NCI-H748 (cell line): ENCODE measurements at regions not wholly inside any gene's neighbourhood (a gene's known extent, or its start where the extent isn't known, plus 50 kb on each side); places are given as distances from the start of the nearest gene placed in this dataset.
A peak's percentile ranks its signal among the peaks of the same experiment; 100 is the strongest.
"Not testable (repeated sequence)": the region's sequence is repeated elsewhere in the genome, so short reads cannot be mapped to it uniquely, and the experiment has no call there.

Experiments used
- DNase-seq: peaks from one replicate; lab custom pipeline; 2025; ENCODE audit not compliant: unreplicated experiment; lab: John Stamatoyannopoulos, UW

DNA sequence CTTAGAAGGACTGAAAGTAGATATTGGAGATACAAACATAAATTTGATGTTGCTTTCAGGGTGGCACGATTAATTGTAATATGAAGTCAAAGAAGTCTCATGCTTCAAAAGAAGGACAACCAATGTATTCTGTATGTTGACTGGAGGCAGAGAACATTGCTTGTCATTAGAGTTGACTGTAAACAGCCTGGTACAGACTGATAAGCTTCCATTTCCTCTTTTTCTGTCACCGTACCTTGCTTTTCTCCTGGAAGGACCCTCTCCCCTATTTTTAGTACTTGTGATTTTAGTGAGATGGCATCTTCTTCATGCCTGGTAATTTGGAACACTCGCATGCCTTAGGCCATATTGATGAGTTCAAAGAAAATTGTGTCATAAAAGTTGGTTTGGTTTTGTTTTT lies 809.4 kb downstream of the PRELID2 start:
- DNase-seq: no peak

DNA sequence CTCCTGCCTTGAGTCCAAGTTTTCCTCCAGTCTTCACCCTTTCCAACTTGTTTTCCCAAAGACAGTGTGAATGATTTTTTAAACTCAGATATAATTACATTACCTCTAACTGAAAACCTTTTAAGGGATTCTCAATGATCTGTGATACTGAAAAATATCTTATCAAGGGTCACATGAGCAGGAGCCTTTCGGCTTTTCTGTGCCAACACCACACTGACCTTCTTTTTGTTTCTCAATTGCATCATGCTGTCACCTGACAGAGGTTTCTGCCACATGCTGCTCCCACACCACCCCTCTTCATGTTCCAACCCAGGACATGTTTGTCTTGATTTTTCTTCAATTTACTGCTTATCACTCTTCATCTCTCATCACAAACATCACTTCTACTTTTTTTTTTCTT lies 820.0 kb downstream of the PRELID2 start:
- no peak for DNase-seq

DNA sequence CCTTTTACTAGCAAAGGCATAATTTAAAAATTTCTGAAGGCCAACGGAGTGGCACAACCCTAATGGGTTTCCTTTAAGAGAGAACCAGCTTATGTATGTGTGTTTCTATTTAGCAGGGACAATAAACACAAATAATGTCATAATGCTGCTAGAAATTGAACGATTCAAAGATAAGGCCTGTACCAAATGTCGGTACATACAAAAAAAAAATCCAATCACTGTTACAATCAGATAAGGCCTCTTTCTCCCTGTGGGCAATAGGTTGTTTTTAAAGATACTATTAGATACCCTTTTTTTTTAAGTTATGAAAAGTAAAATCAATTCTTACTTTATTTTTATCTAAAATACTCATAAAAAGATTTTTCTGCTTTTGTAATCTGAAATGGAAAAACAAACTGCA lies 821.0 kb downstream of the PRELID2 start:
- no peak for DNase-seq

DNA sequence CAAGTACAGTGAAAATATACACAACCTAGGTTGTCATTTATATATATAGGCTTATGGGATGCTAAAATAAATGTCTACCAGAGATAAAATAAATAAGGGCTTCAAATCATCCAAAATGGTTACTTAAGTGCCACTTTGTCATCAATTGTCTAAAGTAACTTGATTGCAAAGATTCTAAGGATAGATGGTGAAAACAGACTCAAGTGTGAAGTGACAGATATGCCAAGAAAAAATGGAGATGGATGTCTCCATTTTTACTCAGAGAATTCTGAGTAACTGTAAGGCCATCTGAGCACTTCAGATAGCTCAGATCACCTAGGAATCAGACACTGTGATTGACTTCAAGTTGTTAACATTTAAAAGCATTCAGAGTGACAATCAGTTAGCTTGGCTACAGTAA lies 824.3 kb downstream of the PRELID2 start:
- DNase-seq: no peak

DNA sequence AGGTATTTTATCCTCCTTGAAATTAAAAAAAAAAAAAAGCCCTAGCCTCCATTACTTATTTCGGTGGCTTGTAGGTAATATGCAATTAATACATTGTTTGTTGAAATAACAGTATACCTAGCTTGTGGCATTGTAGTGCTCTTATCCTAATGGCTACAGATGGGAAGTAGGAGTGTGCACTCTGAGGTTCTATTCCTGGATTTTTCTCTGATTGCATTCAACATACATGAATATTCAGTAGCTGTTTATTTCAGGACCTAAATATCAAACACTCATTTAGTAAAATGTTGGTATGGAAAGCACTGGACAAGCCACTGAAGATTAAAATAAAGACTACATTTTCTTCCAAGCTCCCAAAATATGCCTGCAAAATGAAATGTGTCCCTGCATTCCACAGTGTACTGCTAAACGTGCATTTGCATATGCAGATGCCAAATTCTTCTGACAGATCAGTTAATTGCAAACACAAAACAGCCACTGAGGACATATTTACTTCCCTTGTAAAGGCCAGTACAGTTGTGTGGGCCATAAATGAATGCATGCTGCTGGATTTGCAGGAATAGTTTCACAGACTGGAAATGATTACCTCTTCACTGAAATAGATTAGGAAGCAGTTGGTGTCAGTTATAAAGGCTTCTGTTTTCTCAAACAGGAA lies 826.1 kb downstream of the PRELID2 start:
- no peak for DNase-seq

DNA sequence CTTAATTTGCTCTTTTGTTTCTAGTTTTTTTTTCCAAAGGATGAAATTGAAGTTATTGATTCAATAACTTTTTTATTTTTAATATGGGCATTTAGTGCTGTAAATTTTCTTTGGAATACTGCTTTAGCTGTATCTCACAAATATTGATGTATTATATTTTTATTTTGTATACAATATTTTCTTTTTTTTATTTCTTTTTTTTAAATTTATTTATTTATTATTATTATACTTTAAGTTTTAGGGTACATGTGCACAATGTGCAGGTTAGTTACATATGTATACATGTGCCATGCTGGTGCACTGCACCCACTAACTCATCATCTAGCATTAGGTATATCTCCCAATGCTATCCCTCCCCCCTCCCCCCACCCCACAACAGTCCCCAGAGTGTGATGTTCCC lies 823.7 kb downstream of the KCTD16 start:
- not testable (repeated sequence) for DNase-seq

DNA sequence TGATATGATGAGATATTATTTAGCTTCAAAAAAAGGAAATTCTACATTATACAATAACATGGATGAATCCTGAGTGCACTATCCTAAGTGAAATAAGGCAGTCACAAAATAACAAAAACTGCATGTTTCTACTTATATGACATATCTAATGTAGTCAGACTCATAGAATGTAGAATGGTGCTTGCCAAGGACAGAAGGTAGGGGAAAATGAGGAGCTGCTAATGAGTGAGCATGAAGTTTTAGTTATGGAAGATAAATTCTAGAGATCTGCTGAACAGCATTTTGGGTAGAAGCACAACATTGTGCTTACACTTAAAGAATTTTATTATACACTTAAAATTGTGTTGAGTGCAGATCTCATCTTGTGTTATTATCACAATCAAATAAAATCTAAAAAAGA lies 812.4 kb downstream of the KCTD16 start:
- no peak for DNase-seq

DNA sequence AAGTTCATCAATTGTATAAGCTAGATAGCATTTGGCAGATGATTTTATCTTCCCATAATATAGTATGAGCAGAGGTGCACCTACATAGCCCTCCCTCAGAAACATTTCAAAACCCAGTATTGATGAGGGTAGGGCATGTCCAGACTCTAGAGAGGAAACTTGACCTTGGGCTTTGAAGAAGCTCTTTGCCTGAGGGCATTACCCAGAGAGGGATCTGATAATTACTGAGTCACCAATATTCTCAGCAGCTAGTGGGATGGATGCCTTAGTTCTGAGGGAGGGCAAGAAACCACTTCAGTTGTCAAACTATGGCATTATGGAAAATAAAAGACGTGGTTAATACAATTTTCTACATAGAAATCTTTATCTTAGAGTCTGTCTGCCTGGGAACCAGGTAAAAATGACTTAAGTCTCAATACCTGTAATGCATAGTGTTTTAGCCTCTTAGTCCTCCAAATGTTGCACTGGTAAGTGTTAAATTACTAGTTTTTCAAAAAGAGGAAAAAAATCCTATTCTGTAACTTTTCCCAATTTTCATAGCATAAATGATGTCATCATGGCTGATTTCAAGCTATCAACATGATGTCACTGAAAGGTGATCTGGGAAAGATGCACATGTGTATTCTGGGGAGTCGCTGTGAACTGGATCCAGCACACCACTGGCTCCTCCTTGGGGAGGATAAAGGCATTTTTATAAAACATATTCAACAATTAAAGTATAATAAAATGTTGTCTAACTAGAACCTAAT lies 809.0 kb downstream of the KCTD16 start:
- DNase-seq: no peak

DNA sequence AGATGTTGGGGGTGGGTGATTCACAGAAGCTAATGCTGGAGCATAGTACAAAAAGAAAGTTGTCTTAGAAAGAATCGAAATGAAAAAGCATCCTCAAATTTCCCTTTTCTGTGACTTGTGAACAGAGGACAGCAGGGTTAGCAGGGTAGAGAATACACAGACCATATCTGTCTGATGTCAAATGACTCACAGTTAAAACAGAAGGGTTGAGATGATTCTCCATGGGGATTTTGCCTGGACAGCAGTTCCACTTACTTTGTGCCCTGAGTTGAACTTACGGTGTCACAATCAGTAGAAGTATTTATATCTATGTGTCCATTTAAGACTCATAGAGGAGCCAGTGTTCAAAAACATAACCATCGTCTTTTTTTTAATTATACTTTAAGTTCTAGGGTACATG lies 801.6 kb downstream of the KCTD16 start:
- no peak for DNase-seq

DNA sequence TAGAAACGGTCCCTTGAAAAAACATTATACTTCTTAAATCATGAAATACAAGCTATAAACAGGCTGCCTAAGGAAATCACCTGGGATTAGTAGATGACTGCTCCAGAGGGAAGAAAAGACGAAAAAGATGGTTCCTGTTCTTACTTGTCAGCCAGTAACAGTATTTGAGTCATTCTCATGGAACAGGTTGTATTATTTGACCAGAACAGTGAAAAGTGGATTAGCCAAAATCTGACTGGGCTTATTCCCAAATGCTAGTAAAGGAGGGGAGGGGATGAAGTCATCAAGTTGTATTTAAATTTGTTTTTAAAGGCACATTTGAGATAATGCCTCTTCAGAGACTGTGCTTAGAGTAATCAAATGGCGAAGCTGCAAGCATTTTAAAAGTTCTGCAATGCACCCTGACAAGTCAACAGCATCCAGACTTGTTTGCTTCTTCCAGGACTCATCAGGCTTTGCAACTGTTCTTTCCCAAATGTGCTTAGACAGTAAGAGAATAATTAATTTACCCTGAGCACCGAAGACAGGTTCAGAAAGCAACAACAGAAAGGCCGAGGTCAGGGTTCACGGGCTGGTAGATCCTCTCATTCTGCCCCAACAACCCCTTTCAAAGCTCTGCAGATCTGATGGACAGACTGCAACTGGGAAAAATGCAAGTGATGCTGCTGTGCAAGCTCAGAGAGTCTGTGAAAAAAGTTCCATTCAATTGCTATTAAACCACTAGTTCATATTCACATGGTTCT lies 800.6 kb downstream of the KCTD16 start:
- no peak for DNase-seq

DNA sequence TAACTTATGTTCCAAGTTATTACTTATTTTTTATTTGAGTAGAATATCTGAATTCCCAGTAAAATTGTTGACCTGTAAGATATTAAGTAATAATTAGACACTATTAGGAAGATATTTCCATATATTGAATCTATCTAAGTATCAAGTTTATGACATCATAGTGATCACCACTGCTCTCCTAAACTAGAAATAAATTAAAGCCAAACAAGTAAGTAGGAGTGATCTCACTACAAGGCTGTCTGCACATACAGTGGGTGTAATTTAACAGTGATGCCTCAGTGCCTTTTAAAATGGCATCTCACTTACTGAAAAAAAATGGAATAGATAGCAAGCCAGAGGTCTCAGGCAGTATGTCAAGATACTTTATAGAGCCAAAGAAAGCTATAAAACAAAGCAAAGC lies 789.6 kb downstream of the KCTD16 start:
- no peak for DNase-seq

DNA sequence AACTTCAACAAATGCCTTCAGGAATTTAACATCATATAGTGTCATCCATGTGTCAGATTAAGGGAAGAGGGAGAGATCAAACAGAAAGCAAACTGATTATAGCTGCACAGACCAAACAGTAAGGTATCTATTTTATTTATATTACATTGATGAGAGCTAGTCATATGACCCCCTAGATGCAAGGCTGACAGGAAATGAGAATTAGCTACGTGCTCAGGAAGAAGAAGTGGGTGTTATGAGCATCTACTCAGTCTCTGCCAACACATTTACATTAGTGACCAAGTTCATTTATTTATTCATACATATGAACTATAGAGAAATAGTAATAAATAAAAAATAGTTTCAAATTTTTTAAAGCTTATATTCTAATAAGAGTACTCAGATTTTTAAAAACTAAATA lies 787.3 kb downstream of the KCTD16 start:
- DNase-seq: no peak

DNA sequence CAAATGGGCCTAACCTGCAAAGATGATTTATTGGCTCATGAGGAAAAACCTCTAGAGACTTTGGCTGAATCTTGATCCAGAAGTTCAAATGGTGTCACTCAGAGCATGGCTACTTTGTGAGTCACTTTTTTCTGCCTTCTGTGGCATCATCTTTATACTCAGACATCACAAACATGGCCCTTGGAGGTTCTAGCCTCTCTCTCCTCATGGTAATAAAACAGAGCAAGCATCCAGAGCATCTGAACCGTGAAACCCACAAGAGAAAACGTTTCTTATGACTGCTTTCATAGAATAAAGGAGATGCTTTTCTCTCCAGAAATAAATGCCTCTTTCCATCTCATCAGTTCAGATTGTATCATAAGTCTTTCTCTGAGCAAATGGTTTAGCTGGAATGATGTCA lies 780.3 kb downstream of the KCTD16 start:
- no peak for DNase-seq

DNA sequence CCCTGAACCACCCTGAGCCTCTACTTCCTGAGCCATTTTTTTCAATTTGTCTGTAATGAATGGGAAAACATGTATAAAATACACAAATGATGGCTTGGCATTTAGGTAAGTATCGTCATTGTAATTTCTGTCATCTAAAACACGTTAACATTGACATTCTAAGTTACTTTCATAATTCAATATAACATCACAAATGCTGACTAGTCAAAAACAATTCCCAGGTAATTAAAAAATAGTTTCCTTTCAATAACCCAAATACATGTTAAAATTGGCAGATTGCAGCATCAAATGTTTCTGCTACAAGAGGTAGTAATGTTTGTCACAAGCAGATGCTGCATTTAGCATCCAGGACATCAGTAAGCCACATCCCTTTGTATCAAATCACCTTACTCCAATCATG lies 776.4 kb downstream of the KCTD16 start:
- DNase-seq: no peak

DNA sequence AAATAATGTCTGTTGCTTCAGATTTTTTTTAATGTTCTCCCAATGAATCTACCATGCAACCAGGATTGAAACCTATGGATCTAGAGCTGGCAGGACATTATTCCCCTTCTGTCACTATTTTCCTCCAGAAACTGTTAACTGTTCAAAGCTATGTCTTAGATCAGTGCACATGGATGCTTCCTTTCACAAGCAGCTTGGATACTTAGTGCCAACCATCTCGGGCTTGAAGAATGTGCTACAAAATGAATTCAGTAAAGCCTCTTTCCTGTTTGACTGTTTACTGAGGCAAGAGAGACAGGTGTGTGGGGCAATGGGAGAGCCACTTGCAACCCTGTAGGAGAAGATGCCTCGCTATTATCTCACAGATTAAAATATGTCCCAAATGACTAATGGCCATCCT lies 774.8 kb downstream of the KCTD16 start:
- DNase-seq: peak; percentile 62

DNA sequence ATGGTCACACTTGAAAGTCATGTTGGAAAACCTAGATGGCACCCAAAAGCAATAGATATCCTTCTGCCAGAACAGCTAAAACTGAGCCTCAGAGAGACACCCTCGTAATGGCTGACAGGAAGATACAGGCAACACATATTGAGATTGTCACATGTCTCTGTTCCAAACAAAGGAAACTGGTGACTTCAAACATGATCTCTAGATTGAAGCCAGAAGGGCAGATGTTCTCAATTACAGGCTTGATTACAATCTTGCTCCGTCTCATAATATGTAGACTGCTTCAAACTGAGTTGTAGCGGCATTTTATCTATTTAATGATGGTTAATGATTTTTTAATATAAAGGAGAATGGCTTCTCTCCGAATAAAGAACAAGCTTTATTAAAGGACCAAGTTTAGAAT lies 774.3 kb downstream of the KCTD16 start:
- peak; percentile 76 for DNase-seq

DNA sequence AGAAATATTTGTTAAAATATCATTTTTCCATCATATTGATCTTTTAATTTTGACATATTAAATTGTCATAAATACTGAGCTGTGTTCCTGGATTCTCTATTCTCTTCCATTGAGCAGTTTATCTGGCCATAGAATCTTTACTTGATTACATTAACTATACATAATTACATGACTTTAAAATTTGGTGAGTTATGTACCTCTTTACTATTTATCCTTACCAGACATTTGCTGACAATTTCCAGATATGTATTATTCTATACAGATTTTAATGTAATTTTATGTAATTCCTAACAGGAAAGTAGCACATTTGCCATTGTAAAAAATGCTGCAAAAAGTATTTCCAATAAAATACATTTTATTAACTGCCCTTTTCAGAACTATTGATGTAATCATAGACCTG lies 770.3 kb downstream of the KCTD16 start:
- DNase-seq: no peak

DNA sequence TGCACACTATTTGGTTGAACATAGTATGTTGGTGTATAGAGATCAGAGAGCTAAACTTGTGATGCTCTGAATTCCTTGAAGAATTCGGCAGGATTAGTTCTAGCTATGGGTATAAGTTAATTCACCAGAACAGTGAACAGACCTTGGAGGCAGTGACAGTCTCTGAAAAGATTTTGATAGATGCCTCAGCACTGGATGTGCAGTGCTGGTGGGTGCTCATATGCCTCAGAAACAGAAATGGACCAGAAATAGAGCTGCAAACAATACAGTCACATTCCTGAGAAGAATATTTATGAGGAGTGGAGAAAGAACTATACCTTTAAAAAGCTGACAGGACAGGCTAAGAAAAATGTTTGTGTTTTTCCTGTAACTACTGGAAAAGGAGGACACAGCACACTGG lies 747.7 kb downstream of the KCTD16 start:
- no peak for DNase-seq

DNA sequence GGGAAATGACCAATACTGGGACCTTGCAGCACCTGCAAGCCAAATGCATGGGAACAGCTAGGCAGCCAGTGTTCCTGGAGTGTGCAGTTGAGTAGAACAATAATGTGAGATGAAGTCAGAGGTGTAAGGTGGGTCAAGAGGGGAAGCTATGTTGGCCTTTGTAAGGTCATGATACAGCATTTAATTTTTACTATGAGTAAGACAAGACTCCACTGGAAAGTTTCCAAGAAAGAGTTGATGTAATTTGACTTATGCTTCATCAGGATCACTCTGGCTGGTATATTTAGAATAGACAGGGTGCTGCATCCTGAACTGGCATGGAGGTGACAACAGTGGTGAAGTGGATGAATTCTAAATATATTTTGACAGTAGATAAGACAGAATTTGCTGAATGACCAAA lies 744.8 kb downstream of the KCTD16 start:
- DNase-seq: no peak

DNA sequence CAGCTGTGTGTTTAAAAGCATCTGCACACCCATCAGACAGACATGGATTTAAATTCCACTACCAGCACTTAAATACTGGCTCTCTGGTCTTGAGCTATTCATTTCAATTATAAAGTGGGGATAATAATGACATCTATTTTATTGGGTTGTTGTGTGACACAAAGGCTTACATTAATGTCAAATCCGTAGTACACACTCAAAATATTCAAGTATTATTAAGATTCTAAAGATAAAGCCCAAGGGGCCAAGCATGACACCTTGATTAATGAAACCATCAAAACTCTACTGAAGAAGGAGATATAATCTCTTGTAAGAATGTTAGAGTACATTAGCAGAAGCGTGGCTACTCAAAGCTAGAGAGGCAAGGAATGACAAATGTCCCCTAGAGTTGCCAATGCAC lies 743.0 kb downstream of the KCTD16 start:
- no peak for DNase-seq

DNA sequence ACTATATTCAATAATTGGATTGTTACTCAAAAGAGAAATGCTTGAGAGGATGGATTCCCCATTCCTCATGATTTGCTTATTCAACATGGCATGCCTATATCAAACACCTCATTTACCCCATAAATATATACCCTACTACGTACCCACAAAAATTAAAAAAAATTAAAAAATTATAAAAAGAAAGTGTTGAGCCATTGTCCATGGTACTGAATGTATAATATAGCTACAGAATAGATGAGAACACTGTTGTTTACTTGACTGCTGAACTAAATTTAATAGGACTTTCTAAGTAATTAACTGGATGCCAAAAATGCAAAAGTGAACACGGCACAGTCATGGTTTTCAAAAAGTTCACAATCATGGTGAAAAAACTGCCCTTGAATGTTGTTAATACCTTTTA lies 725.8 kb downstream of the KCTD16 start:
- DNase-seq: no peak

DNA sequence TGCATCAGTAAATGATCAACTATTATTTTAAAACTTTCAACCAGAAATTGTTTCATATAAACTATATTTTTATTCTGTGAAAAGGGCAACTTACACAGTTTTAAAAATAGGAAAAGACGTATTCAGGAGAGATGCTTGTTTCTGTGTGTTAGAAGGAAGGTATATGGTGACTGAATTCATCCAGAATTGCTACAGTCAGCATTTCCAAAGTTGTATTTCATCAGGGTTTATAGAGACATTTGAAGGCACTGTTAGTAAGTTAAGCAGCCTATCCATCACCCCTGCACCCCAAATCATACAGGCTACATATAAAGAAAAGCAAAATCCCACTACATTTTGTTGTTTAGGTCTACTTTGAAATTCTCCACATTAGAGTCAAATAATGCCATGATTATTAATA lies 716.0 kb downstream of the KCTD16 start:
- DNase-seq: no peak
